WTC11 (cell line): ENCODE measurements at regions not wholly inside any gene's neighbourhood (a gene's known extent, or its start where the extent isn't known, plus 50 kb on each side); places are given as distances from the start of the nearest gene placed in this dataset.

ENCODE experiments used
- CREB1 ChIP-seq: sonication (generic); formaldehyde crosslinking; IDR thresholded peaks from 2 replicates; pipeline ENCODE4 v1.8.0; 2023; ENCODE audit warnings: mild to moderate bottlenecking, missing genetic modification reagents
- ETV6 ChIP-seq: sonication (generic); formaldehyde crosslinking; IDR thresholded peaks from 2 replicates; pipeline ENCODE4 v1.8.1; 2022; ENCODE audit warnings: mild to moderate bottlenecking, missing genetic modification reagents
- GABPB1 ChIP-seq: sonication (generic); formaldehyde crosslinking; IDR thresholded peaks from 2 replicates; pipeline ENCODE4 v1.8.1; 2023; ENCODE audit warnings: mild to moderate bottlenecking, missing genetic modification reagents
- NFE2L1 ChIP-seq: sonication (generic); formaldehyde crosslinking; IDR thresholded peaks from 2 replicates; pipeline ENCODE4 v1.8.1; 2023; ENCODE audit warnings: missing genetic modification reagents
- NR2C2 ChIP-seq: sonication (generic); formaldehyde crosslinking; IDR thresholded peaks from 2 replicates; pipeline ENCODE4 v1.8.0; 2022; ENCODE audit warnings: mild to moderate bottlenecking, missing genetic modification reagents
- TEAD4 ChIP-seq: sonication (generic); formaldehyde crosslinking; IDR thresholded peaks from 2 replicates; pipeline ENCODE4 v1.8.0; 2022; ENCODE audit warnings: mild to moderate bottlenecking, missing genetic modification reagents
- ZBTB21 ChIP-seq: sonication (generic); formaldehyde crosslinking; IDR thresholded peaks from 2 replicates; pipeline ENCODE4 v1.8.1; 2023; ENCODE audit warnings: mild to moderate bottlenecking, missing genetic modification reagents, borderline replicate concordance
- ZNF396 ChIP-seq: fragments of 250-450 bp; sonication (Bioruptor Pico); IDR thresholded peaks from 2 replicates; pipeline ENCODE4 v1.8.0; 2021; ENCODE audit warnings: mild to moderate bottlenecking, moderate library complexity, borderline replicate concordance
- ZNF423 ChIP-seq: fragments of 250-450 bp; sonication (Bioruptor Pico); IDR thresholded peaks from 2 replicates; pipeline ENCODE4 v2.1.2; 2022; ENCODE audit warnings: mild to moderate bottlenecking, moderate library complexity
- TF ChIP-seq, protein P1 (sequence below): fragments of 200-600 bp; IDR thresholded peaks from 2 replicates; pipeline ENCODE4 v1.8.0; 2022; ENCODE audit warnings: antibody characterized with exemption
- TF ChIP-seq, protein P2 (sequence below): sonication (generic); formaldehyde crosslinking; IDR thresholded peaks from 2 replicates; pipeline ENCODE4 v1.8.0; 2023; ENCODE audit warnings: missing genetic modification reagents, mild to moderate bottlenecking, borderline replicate concordance

DNA sequence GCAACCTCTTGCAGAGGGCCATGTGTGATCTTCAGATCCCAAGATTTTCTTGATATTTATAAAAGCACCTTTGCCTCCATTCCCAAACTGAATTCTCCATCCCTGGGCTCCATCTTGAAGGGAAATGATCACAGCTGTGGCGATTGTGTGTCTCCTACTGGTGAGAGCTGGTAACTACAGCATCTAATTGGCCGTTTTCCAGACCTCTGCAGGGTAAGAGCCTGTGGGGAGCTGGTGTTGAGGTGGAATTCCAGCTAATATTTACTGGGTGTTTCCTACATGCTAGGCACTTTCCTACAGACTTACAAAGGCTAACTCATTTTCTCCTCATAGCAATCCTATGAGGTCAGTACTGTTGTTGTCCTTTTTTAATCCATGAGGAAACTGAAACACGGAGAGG, 59.2 kb upstream of the FNDC1 start:
- TF ChIP-seq, protein P1, sequence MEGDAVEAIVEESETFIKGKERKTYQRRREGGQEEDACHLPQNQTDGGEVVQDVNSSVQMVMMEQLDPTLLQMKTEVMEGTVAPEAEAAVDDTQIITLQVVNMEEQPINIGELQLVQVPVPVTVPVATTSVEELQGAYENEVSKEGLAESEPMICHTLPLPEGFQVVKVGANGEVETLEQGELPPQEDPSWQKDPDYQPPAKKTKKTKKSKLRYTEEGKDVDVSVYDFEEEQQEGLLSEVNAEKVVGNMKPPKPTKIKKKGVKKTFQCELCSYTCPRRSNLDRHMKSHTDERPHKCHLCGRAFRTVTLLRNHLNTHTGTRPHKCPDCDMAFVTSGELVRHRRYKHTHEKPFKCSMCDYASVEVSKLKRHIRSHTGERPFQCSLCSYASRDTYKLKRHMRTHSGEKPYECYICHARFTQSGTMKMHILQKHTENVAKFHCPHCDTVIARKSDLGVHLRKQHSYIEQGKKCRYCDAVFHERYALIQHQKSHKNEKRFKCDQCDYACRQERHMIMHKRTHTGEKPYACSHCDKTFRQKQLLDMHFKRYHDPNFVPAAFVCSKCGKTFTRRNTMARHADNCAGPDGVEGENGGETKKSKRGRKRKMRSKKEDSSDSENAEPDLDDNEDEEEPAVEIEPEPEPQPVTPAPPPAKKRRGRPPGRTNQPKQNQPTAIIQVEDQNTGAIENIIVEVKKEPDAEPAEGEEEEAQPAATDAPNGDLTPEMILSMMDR = peak; percentile 89
- TF ChIP-seq TEAD4 (CRISPR knock-in tag) (no peak), CREB1 (CRISPR knock-in tag) (no peak), ZBTB21 (CRISPR knock-in tag) (no peak), GABPB1 (no peak), NFE2L1 (CRISPR knock-in tag) (no peak), ETV6 (CRISPR knock-in tag) (no peak), ZNF396 (CRISPR knock-in tag) (no peak), ZNF423 (CRISPR knock-in tag) (no peak), NR2C2 (no peak)
- TF ChIP-seq, protein P2, sequence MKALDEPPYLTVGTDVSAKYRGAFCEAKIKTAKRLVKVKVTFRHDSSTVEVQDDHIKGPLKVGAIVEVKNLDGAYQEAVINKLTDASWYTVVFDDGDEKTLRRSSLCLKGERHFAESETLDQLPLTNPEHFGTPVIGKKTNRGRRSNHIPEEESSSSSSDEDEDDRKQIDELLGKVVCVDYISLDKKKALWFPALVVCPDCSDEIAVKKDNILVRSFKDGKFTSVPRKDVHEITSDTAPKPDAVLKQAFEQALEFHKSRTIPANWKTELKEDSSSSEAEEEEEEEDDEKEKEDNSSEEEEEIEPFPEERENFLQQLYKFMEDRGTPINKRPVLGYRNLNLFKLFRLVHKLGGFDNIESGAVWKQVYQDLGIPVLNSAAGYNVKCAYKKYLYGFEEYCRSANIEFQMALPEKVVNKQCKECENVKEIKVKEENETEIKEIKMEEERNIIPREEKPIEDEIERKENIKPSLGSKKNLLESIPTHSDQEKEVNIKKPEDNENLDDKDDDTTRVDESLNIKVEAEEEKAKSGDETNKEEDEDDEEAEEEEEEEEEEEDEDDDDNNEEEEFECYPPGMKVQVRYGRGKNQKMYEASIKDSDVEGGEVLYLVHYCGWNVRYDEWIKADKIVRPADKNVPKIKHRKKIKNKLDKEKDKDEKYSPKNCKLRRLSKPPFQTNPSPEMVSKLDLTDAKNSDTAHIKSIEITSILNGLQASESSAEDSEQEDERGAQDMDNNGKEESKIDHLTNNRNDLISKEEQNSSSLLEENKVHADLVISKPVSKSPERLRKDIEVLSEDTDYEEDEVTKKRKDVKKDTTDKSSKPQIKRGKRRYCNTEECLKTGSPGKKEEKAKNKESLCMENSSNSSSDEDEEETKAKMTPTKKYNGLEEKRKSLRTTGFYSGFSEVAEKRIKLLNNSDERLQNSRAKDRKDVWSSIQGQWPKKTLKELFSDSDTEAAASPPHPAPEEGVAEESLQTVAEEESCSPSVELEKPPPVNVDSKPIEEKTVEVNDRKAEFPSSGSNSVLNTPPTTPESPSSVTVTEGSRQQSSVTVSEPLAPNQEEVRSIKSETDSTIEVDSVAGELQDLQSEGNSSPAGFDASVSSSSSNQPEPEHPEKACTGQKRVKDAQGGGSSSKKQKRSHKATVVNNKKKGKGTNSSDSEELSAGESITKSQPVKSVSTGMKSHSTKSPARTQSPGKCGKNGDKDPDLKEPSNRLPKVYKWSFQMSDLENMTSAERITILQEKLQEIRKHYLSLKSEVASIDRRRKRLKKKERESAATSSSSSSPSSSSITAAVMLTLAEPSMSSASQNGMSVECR = no peak
